GM10266 (cell line): ENCODE measurements at regions not wholly inside any gene's neighbourhood (a gene's known extent, or its start where the extent isn't known, plus 50 kb on each side); places are given as distances from the start of the nearest gene placed in this dataset.

ENCODE experiments used
- DNase-seq: peaks from one replicate; pipeline ENCODE4 v3.0.0; 2012; ENCODE audit errors: extremely low spot score
- CTCF ChIP-seq: IDR thresholded peaks from 2 replicates; pipeline ENCODE4 v1.5.1; 2012; ENCODE audit warnings: mild to moderate bottlenecking, low read depth; ENCODE audit not compliant: control insufficient read depth, insufficient read depth; ENCODE audit errors: missing control alignments

- DNase-seq = no peak
- no peak for TF ChIP-seq CTCF
Measured at GRCh38 chr14:38877744-38878388, 225.2 kb downstream of the SEC23A start.

- TF ChIP-seq CTCF = no peak
- DNase-seq = no peak
Measured at GRCh38 chr14:38874721-38875120, 228.3 kb downstream of the SEC23A start.

GRCh38 chr14:38873941-38874612 is 229.0 kb downstream of the SEC23A start:
- DNase-seq = no peak

DNA sequence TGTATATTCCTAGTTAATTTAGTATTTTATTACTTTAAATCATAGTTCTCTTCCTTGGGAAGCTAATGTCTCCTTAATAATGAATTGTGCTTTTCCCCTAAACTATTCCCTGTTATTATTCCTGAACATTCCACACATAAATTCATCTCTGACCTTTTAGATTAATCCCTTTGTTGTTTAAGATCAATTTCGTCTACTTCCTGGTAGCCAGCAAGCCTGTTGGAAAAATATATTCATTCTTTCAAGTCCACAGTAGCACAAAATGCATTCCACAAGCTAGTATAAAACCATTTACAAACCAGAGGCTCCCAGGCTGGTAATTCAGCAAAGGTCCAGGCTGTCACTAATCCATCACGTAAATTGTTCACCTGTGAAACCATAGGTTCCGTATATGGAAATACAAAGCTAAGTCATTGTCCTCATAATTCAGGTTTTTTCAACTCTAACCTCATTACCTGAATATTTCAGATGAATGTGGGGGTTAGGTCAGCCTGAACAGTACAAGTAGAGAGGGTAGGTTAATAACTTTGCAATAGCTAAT is 232.7 kb downstream of the SEC23A start:
- DNase-seq = no peak

More at GRCh38 chr14:38873941-38874612, 229.0 kb downstream of the SEC23A start:
- TF ChIP-seq CTCF = no peak

GRCh38 chr14:38868399-38869290 is 234.4 kb downstream of the SEC23A start:
- no peak for TF ChIP-seq CTCF
- no peak for DNase-seq

More for the DNA sequence above, 232.7 kb downstream of the SEC23A start:
- no peak for TF ChIP-seq CTCF

GRCh38 chr14:38867561-38868150 is 235.4 kb downstream of the SEC23A start:
- peak; percentile 25 for DNase-seq
- peak; percentile 84 for TF ChIP-seq CTCF
